ENCODE measurements at regions not wholly inside any gene's neighbourhood (a gene's known extent, or its start where the extent isn't known, plus 50 kb on each side); places are given as distances from the start of the nearest gene placed in this dataset.

DNA sequence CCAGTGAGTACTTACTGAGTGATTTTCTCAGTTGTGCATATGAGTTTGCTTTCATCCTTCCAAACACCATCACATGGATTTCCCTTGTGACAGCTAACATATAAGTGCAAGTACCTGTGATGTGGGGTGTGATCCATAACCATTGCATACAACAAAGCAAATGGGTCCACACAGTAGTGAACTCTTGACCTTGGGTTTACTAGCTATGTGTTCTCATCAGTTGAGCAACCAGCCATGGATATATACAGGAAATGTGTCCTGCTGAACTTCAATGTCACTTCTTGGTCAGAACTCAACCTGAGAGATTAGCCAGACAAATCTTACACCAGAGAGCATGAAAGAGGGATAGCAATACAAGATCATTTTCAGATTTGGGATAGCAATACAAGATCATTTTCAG, 420.9 kb upstream of the KCNH7 start:
- Mint-ChIP-seq H3K9me3 (no peaks in the 10 kb centered on the region), H3K4me1 (no peaks in the 10 kb centered on the region), H3K4me3 (no peak overlapping the region), H3K27ac (no peak overlapping the region), H3K36me3 (ENCODE audit: low read depth) (no peaks in the 10 kb centered on the region), H3K27me3 (ENCODE audit: insufficient read depth) (no peaks in the 10 kb centered on the region)
- no peaks in the 10 kb centered on the region for H3K9me3 ChIP-seq (ENCODE audit: control insufficient read depth, low read length)
- no peak for DNase-seq
- no peaks in the 10 kb centered on the region for H3K27me3 ChIP-seq (ENCODE audit: control insufficient read depth, insufficient read depth, low read length, poor library complexity, severe bottlenecking)
- no peak overlapping the region for H3K4me3 ChIP-seq (ENCODE audit: low read length)
- no peak overlapping the region for H3K27ac ChIP-seq (ENCODE audit: low read depth, low read length)
- no peaks in the 10 kb centered on the region for H3K4me1 ChIP-seq (ENCODE audit: control insufficient read depth, insufficient read depth, low read length)
- no peaks in the 10 kb centered on the region for H3K36me3 ChIP-seq (ENCODE audit: control insufficient read depth, insufficient read depth, low read length)
- TF ChIP-seq, protein P1, sequence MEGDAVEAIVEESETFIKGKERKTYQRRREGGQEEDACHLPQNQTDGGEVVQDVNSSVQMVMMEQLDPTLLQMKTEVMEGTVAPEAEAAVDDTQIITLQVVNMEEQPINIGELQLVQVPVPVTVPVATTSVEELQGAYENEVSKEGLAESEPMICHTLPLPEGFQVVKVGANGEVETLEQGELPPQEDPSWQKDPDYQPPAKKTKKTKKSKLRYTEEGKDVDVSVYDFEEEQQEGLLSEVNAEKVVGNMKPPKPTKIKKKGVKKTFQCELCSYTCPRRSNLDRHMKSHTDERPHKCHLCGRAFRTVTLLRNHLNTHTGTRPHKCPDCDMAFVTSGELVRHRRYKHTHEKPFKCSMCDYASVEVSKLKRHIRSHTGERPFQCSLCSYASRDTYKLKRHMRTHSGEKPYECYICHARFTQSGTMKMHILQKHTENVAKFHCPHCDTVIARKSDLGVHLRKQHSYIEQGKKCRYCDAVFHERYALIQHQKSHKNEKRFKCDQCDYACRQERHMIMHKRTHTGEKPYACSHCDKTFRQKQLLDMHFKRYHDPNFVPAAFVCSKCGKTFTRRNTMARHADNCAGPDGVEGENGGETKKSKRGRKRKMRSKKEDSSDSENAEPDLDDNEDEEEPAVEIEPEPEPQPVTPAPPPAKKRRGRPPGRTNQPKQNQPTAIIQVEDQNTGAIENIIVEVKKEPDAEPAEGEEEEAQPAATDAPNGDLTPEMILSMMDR (conservative IDR thresholded peaks at IDR 0.05), result no peak
- no peak overlapping the region for H3K9ac ChIP-seq (ENCODE audit: extremely low read depth, low read length, poor library complexity, severe bottlenecking)

DNA sequence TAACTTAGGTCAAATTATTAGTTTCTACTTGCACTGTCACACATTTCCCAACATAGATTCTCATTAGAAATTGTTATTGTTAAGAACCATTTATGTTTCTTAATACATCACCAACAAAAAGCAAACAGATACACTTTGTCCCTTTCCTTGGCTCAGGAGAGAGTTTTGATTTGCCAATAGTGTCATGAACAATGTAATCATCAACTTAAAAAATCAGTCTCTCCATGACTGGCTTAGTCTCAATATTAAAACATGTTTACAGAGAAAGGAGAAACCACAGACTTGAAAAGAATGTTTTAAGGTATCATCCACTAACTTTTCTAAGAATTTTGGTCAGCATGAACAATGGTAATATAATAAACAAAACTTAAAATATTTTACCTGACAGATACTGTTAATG, 416.5 kb upstream of the KCNH7 start:
- peaks cover 5% of the 10 kb centered on the region for H3K4me1 Mint-ChIP-seq

DNA sequence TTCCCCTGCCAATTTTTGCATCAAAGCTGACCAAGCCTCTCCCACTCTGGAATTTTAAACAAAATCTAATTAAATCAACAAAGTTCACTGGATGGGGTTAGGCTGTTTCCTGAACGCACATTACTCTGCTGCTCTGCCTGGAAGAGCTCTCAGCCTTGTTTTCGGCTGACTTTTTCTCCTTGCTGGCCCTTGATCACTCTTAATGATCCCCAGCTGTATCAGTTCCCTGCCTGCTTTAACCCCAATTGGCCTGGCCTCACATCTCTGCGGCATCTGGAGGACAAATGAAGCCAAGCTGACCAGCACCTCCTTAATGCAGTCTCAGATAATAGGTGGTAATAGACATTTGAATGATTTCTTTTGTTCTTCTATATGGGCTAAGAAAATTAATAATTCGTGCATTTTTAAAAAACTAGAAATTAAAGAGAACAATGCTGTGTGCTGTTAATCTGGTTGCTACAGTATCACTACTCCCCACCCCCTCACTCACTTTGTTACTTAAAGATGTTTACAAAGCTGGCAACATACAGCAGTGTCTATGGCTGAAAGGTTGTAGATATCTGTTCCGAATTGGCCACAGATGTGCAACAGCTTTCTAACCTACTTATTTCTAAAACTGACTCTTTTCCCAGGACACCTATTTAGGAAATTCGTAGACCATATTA, 415.2 kb upstream of the KCNH7 start:
- Histone ChIP-seq H3K4me1 (ENCODE audit: control insufficient read depth, insufficient read depth, low read length) (peaks cover 7% of the 10 kb centered on the region), H3K27ac (ENCODE audit: low read depth, low read length) (no peak overlapping the region), H3K9me3 (ENCODE audit: control insufficient read depth, low read length) (no peaks in the 10 kb centered on the region), H3K9ac (ENCODE audit: extremely low read depth, low read length, poor library complexity, severe bottlenecking) (no peak overlapping the region), H3K4me3 (ENCODE audit: low read length) (no peak overlapping the region), H3K36me3 (ENCODE audit: control insufficient read depth, insufficient read depth, low read length) (no peaks in the 10 kb centered on the region), H3K27me3 (ENCODE audit: control insufficient read depth, insufficient read depth, low read length, poor library complexity, severe bottlenecking) (no peaks in the 10 kb centered on the region)
- 94 to 95% methylated on average over 2 to 4 of the region's 6 CpGs for whole genome bisulfite sequencing, 2 experiments (ENCODE audit: insufficient coverage in 1 of 2, insufficient read length in 1 of 2)
- H3K4me3 Mint-ChIP-seq, result no peak overlapping the region
- no peaks in the 10 kb centered on the region for H3K9me3 Mint-ChIP-seq
- H3K27ac Mint-ChIP-seq, result no peak overlapping the region
- no peaks in the 10 kb centered on the region for H3K27me3 Mint-ChIP-seq (ENCODE audit: insufficient read depth)
- no peaks in the 10 kb centered on the region for H3K36me3 Mint-ChIP-seq (ENCODE audit: low read depth)
- peaks cover 8% of the 10 kb centered on the region for H3K4me1 Mint-ChIP-seq
- TF ChIP-seq, protein P1 (conservative IDR thresholded peaks at IDR 0.05), result no peak
- no peak for DNase-seq

More for the DNA sequence above, 416.5 kb upstream of the KCNH7 start:
- no peaks in the 10 kb centered on the region for H3K27me3 Mint-ChIP-seq (ENCODE audit: insufficient read depth)
- Histone ChIP-seq H3K27ac (ENCODE audit: low read depth, low read length) (no peak overlapping the region), H3K4me3 (ENCODE audit: low read length) (no peak overlapping the region), H3K4me1 (ENCODE audit: control insufficient read depth, insufficient read depth, low read length) (peaks cover 3% of the 10 kb centered on the region), H3K9ac (ENCODE audit: extremely low read depth, low read length, poor library complexity, severe bottlenecking) (no peak overlapping the region), H3K36me3 (ENCODE audit: control insufficient read depth, insufficient read depth, low read length) (no peaks in the 10 kb centered on the region), H3K9me3 (ENCODE audit: control insufficient read depth, low read length) (no peaks in the 10 kb centered on the region), H3K27me3 (ENCODE audit: control insufficient read depth, insufficient read depth, low read length, poor library complexity, severe bottlenecking) (no peaks in the 10 kb centered on the region)
- H3K36me3 Mint-ChIP-seq (ENCODE audit: low read depth), result no peaks in the 10 kb centered on the region
- no peak overlapping the region for H3K4me3 Mint-ChIP-seq
- TF ChIP-seq, protein P1 (conservative IDR thresholded peaks at IDR 0.05), result no peak
- H3K9me3 Mint-ChIP-seq, result no peaks in the 10 kb centered on the region
- no peak for DNase-seq
- H3K27ac Mint-ChIP-seq, result no peak overlapping the region

Measured in endodermal cell (in vitro differentiated cells).